ENCODE measurements at regions not wholly inside any gene's neighbourhood (a gene's known extent, or its start where the extent isn't known, plus 50 kb on each side); places are given as distances from the start of the nearest gene placed in this dataset.

- ATAC-seq (ENCODE audit: low read depth) (peak; percentile 90), DNase-seq (peak; percentile 92)
- POLR2A ChIA-PET (ENCODE audit: unreplicated experiment) = no interaction called here
- Histone ChIP-seq H3K23ac (ENCODE audit: low read depth, low read length) (no peak overlapping the region), H2AK5ac (ENCODE audit: low read depth, low read length) (no peak overlapping the region), H3K4me3 (ENCODE audit: insufficient read depth, low read depth, low read length) (no peak overlapping the region), H2AK9ac (replicated peaks; ENCODE audit: low read depth, low read length, poor library complexity) (no peak overlapping the region), H4K8ac (ENCODE audit: low read depth in 2 of 2, low read length in 2 of 2) (no peak overlapping the region), H3K4me2 (ENCODE audit: low read depth, low read length) (no peak overlapping the region), H2BK15ac (ENCODE audit: low read depth, low read length) (no peak overlapping the region), H2BK5ac (ENCODE audit: low read depth, low read length, poor library complexity, severe bottlenecking) (peak overlapping the region; percentile 65), H3K79me1 (ENCODE audit: low read depth in 1 of 2, low read length in 2 of 2) (no peaks in the 10 kb centered on the region), H4K20me1 (ENCODE audit: insufficient read depth, low read length) (no peaks in the 10 kb centered on the region), H3K4me1 (ENCODE audit: control insufficient read depth, insufficient read depth, low read length) (0 out of 2 replicates have a peak, but pooled peaks cover 2% of the 10 kb centered on the region), H3K4ac (ENCODE audit: low read depth, low read length) (peak overlapping the region; percentile 14; the same call in 1 of the 2 replicates), H3K14ac (replicated peaks; ENCODE audit: low read depth, low read length) (no peak overlapping the region; the same call in 1 of the 2 replicates), H2BK20ac (ENCODE audit: low read depth, low read length) (peak overlapping the region; percentile 28; the same call in 1 of the 2 replicates), H3K27me3 (ENCODE audit: control insufficient read depth, insufficient read depth, low read length) (no peaks in the 10 kb centered on the region), H3K27ac (ENCODE audit: insufficient read depth, low read length) (no peak overlapping the region), H4K5ac (ENCODE audit: low read depth, low read length) (no peak overlapping the region), H3K36me3 (ENCODE audit: control insufficient read depth, insufficient read depth, low read length) (no peaks in the 10 kb centered on the region), H3K9ac (ENCODE audit: low read depth, low read length) (no peak overlapping the region), H3K9me1 (ENCODE audit: insufficient read depth, low read length) (0 out of 2 replicates have a peak, but pooled peaks cover 2% of the 10 kb centered on the region), H2BK120ac (ENCODE audit: low read depth, low read length) (peak overlapping the region; percentile 41), H3K9me3 (ENCODE audit: control insufficient read depth, insufficient read depth, low read length) (no peaks in the 10 kb centered on the region), H4K91ac (ENCODE audit: insufficient read depth, low read depth, low read length) (no peak overlapping the region), H3K56ac (ENCODE audit: extremely low read depth, insufficient read depth, low read length) (no peak overlapping the region), H2AFZ (replicated peaks; ENCODE audit: low read length, poor library complexity) (no peak overlapping the region), H3K18ac (ENCODE audit: low read depth, low read length) (peak overlapping the region; percentile 17; the same call in 1 of the 2 replicates)
- dilution Hi-C loops (cut with HindIII; ENCODE audit: low sequenced_read_pairs, unreplicated experiment) (no loop called here), intact Hi-C loops (cut with micrococcal nuclease) (loop anchor here (1.0 kb wide), 1 partner anchor 344 kb away; no protein-coding TSS in a partner anchor), in situ Hi-C loops (cut with MboI; ENCODE audit: low sequenced_read_pairs) (no loop called here)
- CTCF ChIA-PET = interaction anchor here (0.5 to 1.2 kb wide), 3 partner anchors 32 to 136 kb away, joined by 3 read pairs; no protein-coding TSS in a partner anchor
- TF ChIP-seq FOS (IDR thresholded peaks at IDR 0.05; ENCODE audit: low read depth, low read length) (no peak), CHD1 (IDR thresholded peaks at IDR 0.05; ENCODE audit: low read depth, low read length) (no peak), CEBPB (IDR thresholded peaks at IDR 0.05; ENCODE audit: low read depth, low read length) (no peak), RAD21 (IDR thresholded peaks at IDR 0.05; ENCODE audit: low read length) (peak; percentile 23; the same call in 1 of the 2 replicates)
- WGBS, 2 experiments (ENCODE audit: extremely low coverage in 2 of 2, insufficient read length in 1 of 2) = no CpG with 5 or more reads among the region's 3 CpGs
- BruUV-seq (replicated peaks) = no TSS peak
Measured at GRCh38 chrX:10756441-10756840, 136.1 kb upstream of the MID1 start.
